ENCODE measurements at regions not wholly inside any gene's neighbourhood (a gene's known extent, or its start where the extent isn't known, plus 50 kb on each side); places are given as distances from the start of the nearest gene placed in this dataset.

DNA sequence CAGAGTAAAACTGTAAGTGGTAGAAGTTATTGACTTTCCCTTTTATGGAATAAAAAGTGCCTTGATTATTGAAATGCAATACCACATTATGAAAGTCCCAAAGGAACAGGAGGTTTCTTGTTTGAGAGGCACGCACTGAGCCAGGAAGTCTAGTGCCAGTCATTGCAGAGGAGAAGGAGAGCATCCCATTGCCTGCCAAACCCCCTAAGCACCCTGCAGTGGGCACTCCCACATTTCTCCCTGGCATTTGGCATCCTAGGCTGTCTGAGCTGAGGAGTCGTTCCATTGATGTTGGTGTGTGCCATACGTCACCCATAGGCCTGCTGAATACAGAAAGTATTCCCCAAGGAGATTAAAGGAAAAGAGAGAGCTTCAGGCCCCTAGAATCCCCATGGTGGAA lies 85.7 kb upstream of the MBNL2 start:
- ATAC-seq (ENCODE audit: low read depth) (no peak), DNase-seq (no peak)
- H3K36me3 Mint-ChIP-seq (ENCODE audit: low read depth): no peaks in the 10 kb centered on the region
- H3K4me1 Mint-ChIP-seq: peaks cover 2% of the 10 kb centered on the region
- no peak overlapping the region for H3K4me3 Mint-ChIP-seq
- H3K27me3 Mint-ChIP-seq: peaks cover 2% of the 10 kb centered on the region
- ChIA-PET CTCF (no interaction called here), POLR2A (no interaction called here)
- H3K27ac Mint-ChIP-seq: no peak overlapping the region
- no peaks in the 10 kb centered on the region for H3K9me3 Mint-ChIP-seq
- TF ChIP-seq, protein P1, sequence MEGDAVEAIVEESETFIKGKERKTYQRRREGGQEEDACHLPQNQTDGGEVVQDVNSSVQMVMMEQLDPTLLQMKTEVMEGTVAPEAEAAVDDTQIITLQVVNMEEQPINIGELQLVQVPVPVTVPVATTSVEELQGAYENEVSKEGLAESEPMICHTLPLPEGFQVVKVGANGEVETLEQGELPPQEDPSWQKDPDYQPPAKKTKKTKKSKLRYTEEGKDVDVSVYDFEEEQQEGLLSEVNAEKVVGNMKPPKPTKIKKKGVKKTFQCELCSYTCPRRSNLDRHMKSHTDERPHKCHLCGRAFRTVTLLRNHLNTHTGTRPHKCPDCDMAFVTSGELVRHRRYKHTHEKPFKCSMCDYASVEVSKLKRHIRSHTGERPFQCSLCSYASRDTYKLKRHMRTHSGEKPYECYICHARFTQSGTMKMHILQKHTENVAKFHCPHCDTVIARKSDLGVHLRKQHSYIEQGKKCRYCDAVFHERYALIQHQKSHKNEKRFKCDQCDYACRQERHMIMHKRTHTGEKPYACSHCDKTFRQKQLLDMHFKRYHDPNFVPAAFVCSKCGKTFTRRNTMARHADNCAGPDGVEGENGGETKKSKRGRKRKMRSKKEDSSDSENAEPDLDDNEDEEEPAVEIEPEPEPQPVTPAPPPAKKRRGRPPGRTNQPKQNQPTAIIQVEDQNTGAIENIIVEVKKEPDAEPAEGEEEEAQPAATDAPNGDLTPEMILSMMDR (IDR thresholded peaks at IDR 0.05): no peak
- intact Hi-C loops (cut with micrococcal nuclease): no loop called here

DNA sequence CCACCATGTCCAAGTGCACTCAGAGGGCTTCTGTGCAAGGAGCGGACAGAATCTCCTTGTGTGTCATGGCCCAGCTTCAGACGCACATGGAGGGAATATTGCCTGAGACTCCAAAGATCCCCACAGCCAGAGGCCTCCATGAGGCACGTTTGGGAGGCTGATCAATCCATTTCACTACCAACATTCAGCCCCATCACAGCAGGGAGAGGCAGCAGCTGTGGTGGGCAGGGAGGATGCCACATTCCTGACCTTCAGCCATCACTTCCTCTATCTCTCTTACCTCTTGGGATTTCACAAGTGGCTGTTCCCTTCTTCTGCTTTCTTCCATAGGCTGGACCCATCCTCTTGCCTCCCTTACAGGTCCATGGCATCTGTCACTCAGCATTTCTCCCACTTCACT lies 82.4 kb upstream of the MBNL2 start:
- no peak for ATAC-seq (ENCODE audit: low read depth)
- H3K27me3 Mint-ChIP-seq: peaks cover 5% of the 10 kb centered on the region
- H3K36me3 Mint-ChIP-seq (ENCODE audit: low read depth): no peaks in the 10 kb centered on the region
- no peak overlapping the region for H3K4me3 Mint-ChIP-seq
- H3K4me1 Mint-ChIP-seq: peaks cover 7% of the 10 kb centered on the region
- POLR2A ChIA-PET: no interaction called here
- no peaks in the 10 kb centered on the region for H3K9me3 Mint-ChIP-seq
- CTCF ChIA-PET: no interaction called here
- intact Hi-C loops (cut with micrococcal nuclease): no loop called here
- TF ChIP-seq, protein P1 (IDR thresholded peaks at IDR 0.05): no peak
- H3K27ac Mint-ChIP-seq: no peak overlapping the region
- no peak for DNase-seq

DNA sequence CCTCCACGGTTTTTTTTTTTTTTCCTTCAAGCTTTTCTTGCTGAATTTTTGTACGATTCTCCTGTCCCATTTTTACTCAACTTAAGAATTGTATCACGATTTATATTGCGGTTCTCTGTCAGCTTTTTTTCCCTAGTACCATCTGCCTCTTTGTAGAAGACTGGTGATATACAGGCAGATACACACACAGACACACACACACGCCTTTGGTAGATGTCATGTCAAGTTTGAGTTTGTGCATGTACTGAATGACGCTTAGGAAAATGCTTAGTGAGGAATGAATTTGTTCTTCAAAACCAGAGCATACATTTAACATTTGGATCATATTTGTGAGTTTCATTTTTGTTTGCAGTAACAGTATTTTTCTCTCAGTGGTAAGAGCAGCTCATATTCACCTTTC lies 82.0 kb upstream of the MBNL2 start:
- Mint-ChIP-seq H3K36me3 (ENCODE audit: low read depth) (no peaks in the 10 kb centered on the region), H3K4me3 (no peak overlapping the region), H3K27ac (no peak overlapping the region), H3K4me1 (peaks cover 7% of the 10 kb centered on the region), H3K27me3 (peaks cover 7% of the 10 kb centered on the region), H3K9me3 (no peaks in the 10 kb centered on the region)
- TF ChIP-seq, protein P1 (IDR thresholded peaks at IDR 0.05): no peak
- CTCF ChIA-PET: no interaction called here
- intact Hi-C loops (cut with micrococcal nuclease): no loop called here
- ATAC-seq (ENCODE audit: low read depth): no peak
- DNase-seq: no peak
- POLR2A ChIA-PET: no interaction called here

DNA sequence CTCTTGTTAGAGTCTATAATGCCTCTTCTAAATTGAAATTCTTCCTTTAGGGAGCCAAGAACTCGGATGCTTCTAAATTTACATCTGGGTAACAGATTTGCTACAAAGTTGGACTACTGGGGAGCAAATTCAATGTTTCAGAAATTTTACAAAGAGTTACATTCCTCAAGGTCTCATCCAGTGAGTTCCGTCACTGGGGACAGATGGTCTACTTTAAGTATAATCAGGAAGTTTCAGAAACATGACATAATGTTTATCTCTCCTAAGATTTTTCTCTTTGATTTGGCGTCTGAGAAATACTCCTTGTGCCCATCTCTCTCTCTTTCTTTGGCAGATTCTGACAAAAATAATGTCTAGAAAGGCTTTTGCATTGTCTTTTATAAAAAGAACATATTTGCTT lies 81.5 kb upstream of the MBNL2 start:
- peaks cover 7% of the 10 kb centered on the region for H3K27me3 Mint-ChIP-seq
- ChIA-PET CTCF (no interaction called here), POLR2A (no interaction called here)
- no peaks in the 10 kb centered on the region for H3K9me3 Mint-ChIP-seq
- DNase-seq (no peak), ATAC-seq (ENCODE audit: low read depth) (no peak)
- H3K4me1 Mint-ChIP-seq: peaks cover 7% of the 10 kb centered on the region
- no peak overlapping the region for H3K27ac Mint-ChIP-seq
- H3K4me3 Mint-ChIP-seq: no peak overlapping the region
- TF ChIP-seq, protein P1 (IDR thresholded peaks at IDR 0.05): no peak
- H3K36me3 Mint-ChIP-seq (ENCODE audit: low read depth): no peaks in the 10 kb centered on the region
- intact Hi-C loops (cut with micrococcal nuclease): no loop called here

DNA sequence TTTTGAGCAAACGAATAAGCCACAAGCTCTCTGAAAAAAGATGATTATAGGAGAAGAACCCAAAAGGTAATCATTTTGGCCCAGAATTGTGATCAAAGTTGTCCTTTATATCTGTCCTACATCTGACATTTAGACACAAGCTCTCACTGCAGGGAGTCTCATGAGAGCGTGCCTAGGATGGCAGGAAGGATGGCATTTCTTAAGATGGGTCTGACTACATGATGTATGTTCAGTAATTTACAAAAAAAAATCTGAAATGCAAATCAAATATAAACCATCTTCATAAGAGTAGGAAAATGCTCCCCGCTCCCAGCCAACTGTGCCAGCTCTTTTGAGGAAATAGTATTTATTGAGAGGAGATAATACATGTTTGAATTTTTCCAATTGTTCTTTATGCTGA lies 81.0 kb upstream of the MBNL2 start:
- Mint-ChIP-seq H3K27ac (no peak overlapping the region), H3K36me3 (ENCODE audit: low read depth) (no peaks in the 10 kb centered on the region), H3K27me3 (peaks cover 7% of the 10 kb centered on the region), H3K9me3 (no peaks in the 10 kb centered on the region), H3K4me3 (no peak overlapping the region), H3K4me1 (peaks cover 7% of the 10 kb centered on the region)
- ChIA-PET CTCF (interaction anchor here (0.9 kb wide), 1 partner anchor 32 kb away, joined by 3 read pairs; no protein-coding TSS in a partner anchor), POLR2A (no interaction called here)
- TF ChIP-seq, protein P1 (IDR thresholded peaks at IDR 0.05): no peak
- DNase-seq (no peak), ATAC-seq (ENCODE audit: low read depth) (no peak)
- intact Hi-C loops (cut with micrococcal nuclease): no loop called here

All from activated B cell treated with CpG ODN at 0.5 μM for 24 hours (primary cell).